Activated CD8-positive, alpha-beta memory T cell treated with anti-CD3 and anti-CD28 coated beads for 24 hours (primary cell): ENCODE measurements at regions not wholly inside any gene's neighbourhood (a gene's known extent, or its start where the extent isn't known, plus 50 kb on each side); places are given as distances from the start of the nearest gene placed in this dataset.
"Not testable (repeated sequence)": the region's sequence is repeated elsewhere in the genome, so short reads cannot be mapped to it uniquely, and the experiment has no call there.

Experiments used
- DNase-seq: peaks from one replicate; pipeline ENCODE4 v3.0.0-alpha.2; 2020

- DNase-seq: no peak
These were observed 165.9 kb upstream of the ARHGAP5 start for GRCh38 chr14:31911160-31911559.

GRCh38 chr14:31913370-31913769 is 163.7 kb upstream of the ARHGAP5 start:
- DNase-seq: no peak

GRCh38 chr14:31918289-31918688 is 158.8 kb upstream of the ARHGAP5 start:
- DNase-seq: not testable (repeated sequence)

GRCh38 chr14:31920001-31920400 is 157.1 kb upstream of the ARHGAP5 start:
- DNase-seq: no peak

GRCh38 chr14:31920989-31921650 is 156.0 kb upstream of the ARHGAP5 start:
- no peak for DNase-seq

- DNase-seq: no peak
These were observed 155.4 kb upstream of the ARHGAP5 start for GRCh38 chr14:31921721-31922120.

- DNase-seq: no peak
These were observed 151.0 kb upstream of the ARHGAP5 start for GRCh38 chr14:31926123-31926522.

GRCh38 chr14:31926652-31927347 is 150.3 kb upstream of the ARHGAP5 start:
- DNase-seq: no peak

GRCh38 chr14:31927348-31927832 is 149.7 kb upstream of the ARHGAP5 start:
- DNase-seq: no peak

- no peak for DNase-seq
These were observed 147.0 kb upstream of the ARHGAP5 start for GRCh38 chr14:31930070-31930469.

- DNase-seq: no peak
These were observed 146.4 kb upstream of the ARHGAP5 start for GRCh38 chr14:31930493-31931240.

GRCh38 chr14:31932675-31933074 is 144.4 kb upstream of the ARHGAP5 start:
- DNase-seq: no peak

- DNase-seq: no peak
These were observed 143.4 kb upstream of the ARHGAP5 start for GRCh38 chr14:31933716-31934115.

- DNase-seq: no peak
These were observed 142.3 kb upstream of the ARHGAP5 start for GRCh38 chr14:31934767-31935266.

- no peak for DNase-seq
These were observed 141.7 kb upstream of the ARHGAP5 start for GRCh38 chr14:31935391-31935790.

- DNase-seq: no peak
These were observed 141.0 kb upstream of the ARHGAP5 start for GRCh38 chr14:31936115-31936514.

- peak; percentile 68 for DNase-seq
These were observed 139.3 kb upstream of the ARHGAP5 start for GRCh38 chr14:31937730-31938346.

GRCh38 chr14:31939934-31940333 is 137.2 kb upstream of the ARHGAP5 start:
- no peak for DNase-seq

- no peak for DNase-seq
These were observed 135.6 kb upstream of the ARHGAP5 start for GRCh38 chr14:31941487-31941886.

GRCh38 chr14:31942166-31942841 is 134.8 kb upstream of the ARHGAP5 start:
- no peak for DNase-seq

GRCh38 chr14:31943217-31943799 is 133.8 kb upstream of the ARHGAP5 start:
- no peak for DNase-seq

- DNase-seq: no peak
These were observed 133.2 kb upstream of the ARHGAP5 start for GRCh38 chr14:31943861-31944255.
